ENCODE measurements at regions not wholly inside any gene's neighbourhood (a gene's known extent, or its start where the extent isn't known, plus 50 kb on each side); places are given as distances from the start of the nearest gene placed in this dataset.

DNA sequence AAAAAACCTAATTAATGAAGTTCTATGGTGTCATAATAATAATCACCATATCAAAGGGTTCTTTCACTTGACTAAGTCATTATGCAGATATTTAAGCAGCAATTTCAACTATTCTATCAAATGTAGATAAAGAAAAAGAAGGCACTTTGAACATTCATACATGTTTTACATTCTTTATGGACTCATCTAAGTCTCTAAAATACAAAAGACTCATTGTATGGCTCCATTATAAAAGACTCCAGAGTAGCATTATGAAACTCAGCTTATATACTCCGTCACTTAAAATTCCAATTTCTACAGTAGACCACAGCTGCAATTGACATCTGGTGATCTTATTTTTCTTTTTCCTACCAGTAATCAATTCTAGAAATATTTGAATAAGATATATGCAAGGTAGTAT lies 173.5 kb upstream of the KIF2B start:
- TF ChIP-seq, protein P1, sequence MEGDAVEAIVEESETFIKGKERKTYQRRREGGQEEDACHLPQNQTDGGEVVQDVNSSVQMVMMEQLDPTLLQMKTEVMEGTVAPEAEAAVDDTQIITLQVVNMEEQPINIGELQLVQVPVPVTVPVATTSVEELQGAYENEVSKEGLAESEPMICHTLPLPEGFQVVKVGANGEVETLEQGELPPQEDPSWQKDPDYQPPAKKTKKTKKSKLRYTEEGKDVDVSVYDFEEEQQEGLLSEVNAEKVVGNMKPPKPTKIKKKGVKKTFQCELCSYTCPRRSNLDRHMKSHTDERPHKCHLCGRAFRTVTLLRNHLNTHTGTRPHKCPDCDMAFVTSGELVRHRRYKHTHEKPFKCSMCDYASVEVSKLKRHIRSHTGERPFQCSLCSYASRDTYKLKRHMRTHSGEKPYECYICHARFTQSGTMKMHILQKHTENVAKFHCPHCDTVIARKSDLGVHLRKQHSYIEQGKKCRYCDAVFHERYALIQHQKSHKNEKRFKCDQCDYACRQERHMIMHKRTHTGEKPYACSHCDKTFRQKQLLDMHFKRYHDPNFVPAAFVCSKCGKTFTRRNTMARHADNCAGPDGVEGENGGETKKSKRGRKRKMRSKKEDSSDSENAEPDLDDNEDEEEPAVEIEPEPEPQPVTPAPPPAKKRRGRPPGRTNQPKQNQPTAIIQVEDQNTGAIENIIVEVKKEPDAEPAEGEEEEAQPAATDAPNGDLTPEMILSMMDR (IDR thresholded peaks at IDR 0.05; ENCODE audit: extremely low read depth in 1 of 2, insufficient read depth in 1 of 2, low read depth in 1 of 2, low read length in 2 of 2), result no peak
- TF ChIP-seq GATA2 (IDR thresholded peaks at IDR 0.05; ENCODE audit: insufficient read depth, insufficient read length, low read depth, low read length) (no peak), MYC (IDR thresholded peaks at IDR 0.05; ENCODE audit: low read depth, low read length) (no peak), EZH2 (IDR thresholded peaks at IDR 0.05; ENCODE audit: borderline replicate concordance, low read depth, low read length, severe bottlenecking) (no peak), FOS (IDR thresholded peaks at IDR 0.05; ENCODE audit: borderline replicate concordance, insufficient read depth, low read length) (no peak), POLR2AphosphoS5 (IDR thresholded peaks at IDR 0.05; ENCODE audit: insufficient read depth, low read depth, low read length) (no peak), POLR2A (IDR thresholded peaks at IDR 0.05; ENCODE audit: low read depth, low read length) (no peak), JUN (IDR thresholded peaks at IDR 0.05; ENCODE audit: borderline replicate concordance, insufficient read depth, insufficient read length, low read depth) (no peak)
